ENCODE measurements at regions not wholly inside any gene's neighbourhood (a gene's known extent, or its start where the extent isn't known, plus 50 kb on each side); places are given as distances from the start of the nearest gene placed in this dataset.

- DNase-seq = no peak
These were observed 495.2 kb downstream of the MID1IP1 start for GRCh38 chrX:39296472-39296871.

- DNase-seq = no peak
These were observed 497.6 kb downstream of the MID1IP1 start for GRCh38 chrX:39298821-39299220.

- DNase-seq = no peak
These were observed 498.4 kb downstream of the MID1IP1 start for GRCh38 chrX:39299615-39300014.

GRCh38 chrX:39301036-39301435, 499.8 kb downstream of the MID1IP1 start:
- peak; percentile 68 for DNase-seq

- no peak for DNase-seq
These were observed 501.6 kb downstream of the MID1IP1 start for GRCh38 chrX:39302838-39303237.

- no peak for DNase-seq
These were observed 503.5 kb downstream of the MID1IP1 start for GRCh38 chrX:39304746-39305145.

GRCh38 chrX:39307488-39307887, 506.2 kb downstream of the MID1IP1 start:
- no peak for DNase-seq

- DNase-seq = no peak
These were observed 506.9 kb downstream of the MID1IP1 start for GRCh38 chrX:39308126-39308525.

- DNase-seq = no peak
These were observed 507.9 kb downstream of the MID1IP1 start for GRCh38 chrX:39309018-39309635.

GRCh38 chrX:39309721-39310152, 508.5 kb downstream of the MID1IP1 start:
- DNase-seq = peak; percentile 23

GRCh38 chrX:39310891-39311290, 509.6 kb downstream of the MID1IP1 start:
- DNase-seq = peak; percentile 20

- no peak for DNase-seq
These were observed 510.4 kb downstream of the MID1IP1 start for GRCh38 chrX:39311646-39312045.

GRCh38 chrX:39313146-39313545, 511.9 kb downstream of the MID1IP1 start:
- DNase-seq = no peak

- peak; percentile 76 for DNase-seq
These were observed 517.5 kb downstream of the MID1IP1 start for GRCh38 chrX:39318506-39319343.

GRCh38 chrX:39320165-39320564, 518.9 kb downstream of the MID1IP1 start:
- DNase-seq = peak; percentile 25

GRCh38 chrX:39322496-39322895, 521.2 kb downstream of the MID1IP1 start:
- DNase-seq = no peak

- DNase-seq = no peak
These were observed 523.1 kb downstream of the MID1IP1 start for GRCh38 chrX:39324233-39324930.

GRCh38 chrX:39327255-39327654, 526.0 kb downstream of the MID1IP1 start:
- no peak for DNase-seq

- DNase-seq = no peak
These were observed 526.4 kb downstream of the MID1IP1 start for GRCh38 chrX:39327705-39328104.

GRCh38 chrX:39328661-39329060, 527.4 kb downstream of the MID1IP1 start:
- no peak for DNase-seq

GRCh38 chrX:39331082-39331704, 529.9 kb downstream of the MID1IP1 start:
- no peak for DNase-seq

- no peak for DNase-seq
These were observed 532.2 kb downstream of the MID1IP1 start for GRCh38 chrX:39333451-39333850.

All from tongue (tissue), 1 donor.